Endodermal cell (in vitro differentiated cells): ENCODE measurements at regions not wholly inside any gene's neighbourhood (a gene's known extent, or its start where the extent isn't known, plus 50 kb on each side); places are given as distances from the start of the nearest gene placed in this dataset.

ENCODE experiments used
- DNase-seq: peaks from one replicate; pipeline ENCODE4 v3.0.0-alpha.2; 2017
- H3K27ac ChIP-seq: 2 replicates; pipeline ENCODE4 v1.5.1; 2013; ENCODE audit warnings: mild to moderate bottlenecking, low read depth, low read length, moderate library complexity
- H3K27me3 ChIP-seq: 2 replicates; pipeline ENCODE4 v1.6.1; 2013; ENCODE audit warnings: mild to moderate bottlenecking, low read length, moderate library complexity; ENCODE audit not compliant: insufficient read depth, control insufficient read depth, poor library complexity, severe bottlenecking
- H3K36me3 ChIP-seq: 2 replicates; pipeline ENCODE4 v1.7.0; 2013; ENCODE audit warnings: mild to moderate bottlenecking, low read length, moderate library complexity; ENCODE audit not compliant: control insufficient read depth, insufficient read depth
- H3K4me1 ChIP-seq: one replicate; pipeline ENCODE4 v1.7.0; 2013; ENCODE audit warnings: low read length; ENCODE audit not compliant: control insufficient read depth, insufficient read depth
- H3K4me3 ChIP-seq: 2 replicates; pipeline ENCODE4 v1.5.1; 2013; ENCODE audit warnings: mild to moderate bottlenecking, low read length, moderate library complexity
- H3K9ac ChIP-seq: 2 replicates; pipeline ENCODE4 v1.6.1; 2013; ENCODE audit warnings: mild to moderate bottlenecking, low read length, moderate library complexity; ENCODE audit not compliant: poor library complexity, severe bottlenecking; ENCODE audit errors: extremely low read depth
- H3K9me3 ChIP-seq: 2 replicates; pipeline ENCODE4 v1.6.1; 2013; ENCODE audit warnings: mild to moderate bottlenecking, low read length, moderate library complexity; ENCODE audit not compliant: control insufficient read depth
- H3K27ac Mint-ChIP-seq: 2 replicates; pipeline ENCODE4 v1.8.0; 2020; ENCODE audit warnings: mixed read lengths
- H3K27me3 Mint-ChIP-seq: 2 replicates; pipeline ENCODE4 v1.8.0; 2021; ENCODE audit warnings: mild to moderate bottlenecking, mixed read lengths; ENCODE audit not compliant: insufficient read depth
- H3K36me3 Mint-ChIP-seq: 2 replicates; pipeline ENCODE4 v1.8.0; 2020; ENCODE audit warnings: low read depth, mixed read lengths
- H3K4me1 Mint-ChIP-seq: 2 replicates; pipeline ENCODE4 v1.8.0; 2020; ENCODE audit warnings: mixed read lengths
- H3K4me3 Mint-ChIP-seq: 2 replicates; pipeline ENCODE4 v1.8.0; 2020; ENCODE audit warnings: mild to moderate bottlenecking, moderate library complexity, mixed read lengths
- H3K9me3 Mint-ChIP-seq: 2 replicates; pipeline ENCODE4 v1.8.0; 2020; ENCODE audit warnings: mild to moderate bottlenecking, mixed read lengths
- WGBS, 2 experiments: methylation state at CpG; one replicate each; pipeline versions ENCODE4 v1.1.5 to v1.1.7; 2013; ENCODE audit warnings: missing lambda C conversion rate in 2 of 2, mixed read lengths in 1 of 2; ENCODE audit not compliant: insufficient coverage in 1 of 2, insufficient read length in 1 of 2; 5-methylcytosine and 5-hydroxymethylcytosine counted together
- TF ChIP-seq, protein P1 (sequence below): fragments of 200-600 bp; sonication (generic); conservative IDR thresholded peaks from 2 replicates; pipeline ENCODE4 v1.5.0; 2021; ENCODE audit warnings: antibody characterized with exemption, mild to moderate bottlenecking

DNA sequence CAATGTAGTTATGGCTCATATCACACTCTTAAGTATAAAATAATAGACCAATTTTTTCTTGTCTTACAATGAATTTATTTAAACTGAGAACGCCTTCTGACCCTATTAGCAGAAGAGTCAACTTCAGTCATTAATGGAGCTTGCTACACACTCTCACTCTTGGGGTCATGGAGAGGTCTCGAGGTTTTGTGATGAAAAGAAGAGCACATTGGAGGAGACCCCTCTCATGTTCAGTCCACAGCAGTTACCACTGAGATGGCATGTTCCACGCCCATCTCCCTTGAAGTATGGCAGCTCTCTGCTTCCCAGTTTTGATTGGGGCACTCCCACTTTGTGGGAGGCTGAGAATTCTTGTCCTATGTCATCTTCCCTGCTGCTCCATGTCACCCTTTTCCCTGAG lies 266.4 kb downstream of the RPS29 start:
- H3K27ac ChIP-seq = no peak overlapping the region
- DNase-seq = no peak
- TF ChIP-seq, protein P1, sequence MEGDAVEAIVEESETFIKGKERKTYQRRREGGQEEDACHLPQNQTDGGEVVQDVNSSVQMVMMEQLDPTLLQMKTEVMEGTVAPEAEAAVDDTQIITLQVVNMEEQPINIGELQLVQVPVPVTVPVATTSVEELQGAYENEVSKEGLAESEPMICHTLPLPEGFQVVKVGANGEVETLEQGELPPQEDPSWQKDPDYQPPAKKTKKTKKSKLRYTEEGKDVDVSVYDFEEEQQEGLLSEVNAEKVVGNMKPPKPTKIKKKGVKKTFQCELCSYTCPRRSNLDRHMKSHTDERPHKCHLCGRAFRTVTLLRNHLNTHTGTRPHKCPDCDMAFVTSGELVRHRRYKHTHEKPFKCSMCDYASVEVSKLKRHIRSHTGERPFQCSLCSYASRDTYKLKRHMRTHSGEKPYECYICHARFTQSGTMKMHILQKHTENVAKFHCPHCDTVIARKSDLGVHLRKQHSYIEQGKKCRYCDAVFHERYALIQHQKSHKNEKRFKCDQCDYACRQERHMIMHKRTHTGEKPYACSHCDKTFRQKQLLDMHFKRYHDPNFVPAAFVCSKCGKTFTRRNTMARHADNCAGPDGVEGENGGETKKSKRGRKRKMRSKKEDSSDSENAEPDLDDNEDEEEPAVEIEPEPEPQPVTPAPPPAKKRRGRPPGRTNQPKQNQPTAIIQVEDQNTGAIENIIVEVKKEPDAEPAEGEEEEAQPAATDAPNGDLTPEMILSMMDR = no peak
- Mint-ChIP-seq H3K36me3 (no peaks in the 10 kb centered on the region), H3K9me3 (no peaks in the 10 kb centered on the region), H3K4me3 (no peak overlapping the region), H3K27ac (no peak overlapping the region), H3K27me3 (peaks cover 25% of the 10 kb centered on the region), H3K4me1 (no peaks in the 10 kb centered on the region)
- 86 to 100% methylated on average over 2 to 3 of the region's 3 CpGs for WGBS, 2 experiments
- H3K9me3 ChIP-seq = no peaks in the 10 kb centered on the region
- no peaks in the 10 kb centered on the region for H3K4me1 ChIP-seq
- peaks cover 27% of the 10 kb centered on the region for H3K27me3 ChIP-seq
- no peaks in the 10 kb centered on the region for H3K36me3 ChIP-seq
- no peak overlapping the region for H3K9ac ChIP-seq
- H3K4me3 ChIP-seq = no peak overlapping the region

DNA sequence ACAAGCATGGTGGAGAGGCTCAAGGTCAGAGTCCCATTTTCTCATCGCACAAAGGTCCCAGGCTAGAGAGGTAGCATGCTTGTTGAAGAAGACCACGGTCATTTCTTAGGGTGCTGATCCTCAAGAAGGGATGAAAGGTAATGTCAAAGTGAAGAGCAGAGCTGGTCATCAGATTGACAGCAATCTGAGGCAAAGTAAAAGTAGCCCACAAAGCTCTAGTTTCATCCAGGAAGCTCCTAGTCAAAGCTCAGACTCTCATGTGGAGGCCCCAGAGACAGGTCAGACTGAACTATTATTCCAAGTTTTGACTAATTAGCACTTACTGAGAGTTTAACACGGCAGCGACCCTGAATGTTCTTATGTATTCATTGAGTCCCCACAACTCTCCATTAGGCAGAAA lies 270.6 kb downstream of the RPS29 start:
- Mint-ChIP-seq H3K9me3 (no peaks in the 10 kb centered on the region), H3K4me3 (no peak overlapping the region), H3K36me3 (no peaks in the 10 kb centered on the region), H3K27me3 (peaks cover 18% of the 10 kb centered on the region), H3K4me1 (no peaks in the 10 kb centered on the region), H3K27ac (no peak overlapping the region)
- Histone ChIP-seq H3K27ac (no peak overlapping the region), H3K9me3 (no peaks in the 10 kb centered on the region), H3K4me1 (no peaks in the 10 kb centered on the region), H3K36me3 (no peaks in the 10 kb centered on the region), H3K4me3 (no peak overlapping the region), H3K9ac (no peak overlapping the region), H3K27me3 (peaks cover 16% of the 10 kb centered on the region)
- 95 to 100% methylated on average over 2 to 4 of the region's 4 CpGs for WGBS, 2 experiments
- no peak for DNase-seq
- TF ChIP-seq, protein P1 = no peak

DNA sequence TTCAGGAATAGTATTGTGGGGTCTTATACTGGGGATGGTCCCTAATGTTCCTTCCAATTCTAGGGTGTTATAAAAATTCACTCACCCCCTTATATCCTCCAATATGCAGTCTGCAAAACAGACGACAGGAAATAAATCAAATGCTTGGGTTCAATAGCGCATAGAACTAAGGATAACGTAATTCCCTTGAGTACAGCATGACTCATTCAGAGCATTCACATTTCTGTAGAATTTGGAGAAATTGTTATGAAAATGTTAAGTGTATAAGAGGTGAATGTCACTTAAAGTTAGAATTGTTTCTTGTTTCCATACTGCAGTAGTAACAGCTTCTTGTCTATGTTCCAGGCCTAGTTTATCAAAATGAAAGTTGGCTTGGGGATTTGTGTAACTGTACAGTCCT lies 271.4 kb downstream of the RPS29 start:
- Histone ChIP-seq H3K36me3 (no peaks in the 10 kb centered on the region), H3K9me3 (no peaks in the 10 kb centered on the region), H3K27ac (no peak overlapping the region), H3K4me3 (no peak overlapping the region), H3K9ac (no peak overlapping the region), H3K27me3 (peaks cover 8% of the 10 kb centered on the region), H3K4me1 (no peaks in the 10 kb centered on the region)
- H3K36me3 Mint-ChIP-seq = no peaks in the 10 kb centered on the region
- H3K27ac Mint-ChIP-seq = no peak overlapping the region
- no peak overlapping the region for H3K4me3 Mint-ChIP-seq
- DNase-seq = no peak
- no peaks in the 10 kb centered on the region for H3K9me3 Mint-ChIP-seq
- peaks cover 9% of the 10 kb centered on the region for H3K27me3 Mint-ChIP-seq
- 84 to 97% methylated on average over 2 to 3 of the region's 3 CpGs for whole genome bisulfite sequencing, 2 experiments
- TF ChIP-seq, protein P1 = no peak
- no peaks in the 10 kb centered on the region for H3K4me1 Mint-ChIP-seq
